PC-9 (cell line): ENCODE measurements at regions not wholly inside any gene's neighbourhood (a gene's known extent, or its start where the extent isn't known, plus 50 kb on each side); places are given as distances from the start of the nearest gene placed in this dataset.

Source experiments
- BruUV-seq: library from RNA; stranded (reverse); fragments of 400-500 nt; replicated peaks from 2 replicates; lab custom pipeline; 2021; lab: Mats Ljungman, UMichigan
- CTCF ChIA-PET: fragments of 300-600 bp; sonication (Branson Sonifier 250); formaldehyde crosslinking; loops from one replicate; lab custom pipeline; 2022; ENCODE audit warnings: antibody characterized with exemption; lab: Charles Lee
- POLR2A ChIA-PET: fragments of 300-600 bp; sonication (Branson Sonifier 250); formaldehyde crosslinking; loops from one replicate; lab custom pipeline; 2022; ENCODE audit warnings: antibody characterized with exemption; ENCODE audit not compliant: unreplicated experiment; lab: Charles Lee
- DNase-seq, 2 experiments: peaks; one replicate each; pipeline versions ENCODE4 v3.0.0 to v3.0.0-alpha.2; 2015 to 2022; ENCODE audit warnings: mixed read lengths in 1 of 2
- H2AFZ ChIP-seq: fragments of 200-600 bp; sonication (generic); 2 replicates; pipeline ENCODE4 v1.8.1; 2017; ENCODE audit warnings: antibody characterized with exemption
- H3F3A ChIP-seq: fragments of 200-600 bp; sonication (generic); 2 replicates; pipeline ENCODE4 v1.8.1; 2017; ENCODE audit warnings: antibody characterized with exemption, mild to moderate bottlenecking, low read depth; ENCODE audit not compliant: insufficient read depth
- H3K27ac ChIP-seq: fragments of 200-600 bp; sonication (generic); 2 replicates; pipeline ENCODE4 v1.6.1; 2016; ENCODE audit warnings: mixed run types
- H3K27me3 ChIP-seq: fragments of 200-600 bp; sonication (generic); 2 replicates; pipeline ENCODE4 v1.6.1; 2016; ENCODE audit warnings: low read depth, mixed run types; ENCODE audit not compliant: insufficient read depth
- H3K36me3 ChIP-seq: fragments of 200-600 bp; sonication (generic); 2 replicates; pipeline ENCODE4 v1.6.1; 2016; ENCODE audit warnings: low read depth, mixed run types
- H3K4me1 ChIP-seq: fragments of 200-600 bp; sonication (generic); replicated peaks from 2 replicates; pipeline ENCODE4 v1.6.1; 2016; ENCODE audit warnings: mixed run types; ENCODE audit not compliant: insufficient read depth
- H3K4me2 ChIP-seq: fragments of 200-600 bp; sonication (generic); 2 replicates; pipeline ENCODE4 v1.6.1; 2017; ENCODE audit warnings: mixed run types
- H3K4me3 ChIP-seq: fragments of 200-600 bp; sonication (generic); 2 replicates; pipeline ENCODE4 v1.6.1; 2016; ENCODE audit warnings: mixed run types
- H3K79me2 ChIP-seq: fragments of 200-600 bp; sonication (generic); 2 replicates; pipeline ENCODE4 v1.6.1; 2017; ENCODE audit warnings: low read depth, mixed run types
- H3K9me2 ChIP-seq: fragments of 200-600 bp; sonication (generic); 2 replicates; pipeline ENCODE4 v1.8.1; 2017; ENCODE audit warnings: mild to moderate bottlenecking; ENCODE audit not compliant: insufficient read depth
- H3K9me3 ChIP-seq: fragments of 200-600 bp; sonication (generic); 2 replicates; pipeline ENCODE4 v1.8.1; 2016; ENCODE audit warnings: low read depth; ENCODE audit not compliant: insufficient read depth
- H4K20me1 ChIP-seq: fragments of 200-600 bp; sonication (generic); 2 replicates; pipeline ENCODE4 v1.8.1; 2017; ENCODE audit not compliant: insufficient read depth
- CTCF ChIP-seq: fragments of 200-600 bp; sonication (generic); conservative IDR thresholded peaks from 2 replicates; pipeline ENCODE4 v1.6.1; 2017; ENCODE audit warnings: mixed run types, antibody characterized with exemption, mild to moderate bottlenecking, moderate library complexity
- EZH2 ChIP-seq: fragments of 200-600 bp; sonication (generic); IDR thresholded peaks from 2 replicates; pipeline ENCODE4 v1.8.0; 2017; ENCODE audit warnings: antibody characterized with exemption, low read depth
- intact Hi-C: fragments of 100-400 bp; cut with micrococcal nuclease; formaldehyde crosslinking; loops from one replicate; pipeline ENCODE4 v1.10.0; 2022; ENCODE audit not compliant: unreplicated experiment

GRCh38 chr4:38400946-38401345 is 263.1 kb upstream of the KLF3 start:
- Histone ChIP-seq H3K9me3 (no peaks in the 10 kb centered on the region), H2AFZ (no peak overlapping the region), H3K4me2 (no peak overlapping the region), H3K27ac (no peak overlapping the region), H3K9me2 (no peaks in the 10 kb centered on the region), H4K20me1 (no peaks in the 10 kb centered on the region), H3K4me3 (no peak overlapping the region), H3K79me2 (no peaks in the 10 kb centered on the region), H3K4me1 (no peaks in the 10 kb centered on the region), H3K36me3 (no peaks in the 10 kb centered on the region), H3F3A (no peaks in the 10 kb centered on the region), H3K27me3 (no peaks in the 10 kb centered on the region)
- ChIA-PET CTCF (no interaction called here), POLR2A (no interaction called here)
- intact Hi-C loops, result no loop called here
- no peak for TF ChIP-seq EZH2
- no peak for TF ChIP-seq CTCF
- BruUV-seq, result no TSS peak
- DNase-seq, result no peak

GRCh38 chr4:38406243-38406642 is 257.8 kb upstream of the KLF3 start:
- Histone ChIP-seq H3K27me3 (no peaks in the 10 kb centered on the region), H3K4me3 (no peak overlapping the region), H3K36me3 (no peaks in the 10 kb centered on the region), H3K79me2 (no peaks in the 10 kb centered on the region), H3K9me3 (no peaks in the 10 kb centered on the region), H3K27ac (no peak overlapping the region), H3F3A (no peaks in the 10 kb centered on the region), H3K4me1 (no peaks in the 10 kb centered on the region), H2AFZ (no peak overlapping the region), H3K4me2 (no peak overlapping the region), H4K20me1 (no peaks in the 10 kb centered on the region), H3K9me2 (no peaks in the 10 kb centered on the region)
- no TSS peak for BruUV-seq
- ChIA-PET POLR2A (no interaction called here), CTCF (no interaction called here)
- no peak for TF ChIP-seq CTCF
- TF ChIP-seq EZH2, result no peak
- intact Hi-C loops, result no loop called here
- DNase-seq, result no peak

GRCh38 chr4:38409852-38410251 is 254.1 kb upstream of the KLF3 start:
- no peak overlapping the region for H2AFZ ChIP-seq
- H3K36me3 ChIP-seq, result no peaks in the 10 kb centered on the region
- ChIA-PET POLR2A (no interaction called here), CTCF (no interaction called here)
- no peaks in the 10 kb centered on the region for H3K79me2 ChIP-seq
- H3K4me3 ChIP-seq, result no peak overlapping the region
- no peaks in the 10 kb centered on the region for H3F3A ChIP-seq
- no peaks in the 10 kb centered on the region for H3K9me2 ChIP-seq
- H3K4me1 ChIP-seq, result peaks cover 10% of the 10 kb centered on the region
- DNase-seq, result no peak
- TF ChIP-seq CTCF (no peak), EZH2 (no peak)
- intact Hi-C loops, result no loop called here
- H3K9me3 ChIP-seq, result no peaks in the 10 kb centered on the region
- no TSS peak for BruUV-seq
- H3K4me2 ChIP-seq, result no peak overlapping the region
- H3K27me3 ChIP-seq, result no peaks in the 10 kb centered on the region
- no peak overlapping the region for H3K27ac ChIP-seq
- no peaks in the 10 kb centered on the region for H4K20me1 ChIP-seq
